ENCODE measurements at regions not wholly inside any gene's neighbourhood (a gene's known extent, or its start where the extent isn't known, plus 50 kb on each side); places are given as distances from the start of the nearest gene placed in this dataset.

DNA sequence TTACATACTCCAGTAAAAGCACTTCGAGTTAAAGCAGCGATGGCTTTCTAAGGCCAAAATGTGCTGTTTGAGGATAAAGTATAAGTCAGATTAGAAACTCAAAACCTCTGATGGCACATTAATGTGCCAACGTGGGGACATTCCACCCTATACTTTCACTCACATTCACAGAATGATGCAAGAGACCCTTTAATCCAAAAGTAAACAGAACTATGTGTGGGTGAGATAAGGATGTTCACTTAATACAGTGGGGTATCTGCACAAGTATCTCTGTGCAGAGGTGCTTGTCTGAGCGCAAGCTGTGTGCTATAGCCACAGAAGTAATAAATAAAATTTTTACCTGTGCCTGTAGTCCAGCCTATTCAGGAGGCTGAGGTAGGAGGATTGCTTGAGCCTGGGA, 100.3 kb upstream of the CHL1 start:
- no peak for DNase-seq (ENCODE audit: extremely low spot score in 2 of 2)
- Histone ChIP-seq H3K27ac (no peak overlapping the region), H3K4me1 (no peaks in the 10 kb centered on the region), H3K27me3 (no peaks in the 10 kb centered on the region), H3K36me3 (no peaks in the 10 kb centered on the region), H3K4me3 (no peak overlapping the region), H3K9me3 (no peaks in the 10 kb centered on the region)
- intact Hi-C loops (cut with DNase I), result no loop called here
- TF ChIP-seq, protein P1, sequence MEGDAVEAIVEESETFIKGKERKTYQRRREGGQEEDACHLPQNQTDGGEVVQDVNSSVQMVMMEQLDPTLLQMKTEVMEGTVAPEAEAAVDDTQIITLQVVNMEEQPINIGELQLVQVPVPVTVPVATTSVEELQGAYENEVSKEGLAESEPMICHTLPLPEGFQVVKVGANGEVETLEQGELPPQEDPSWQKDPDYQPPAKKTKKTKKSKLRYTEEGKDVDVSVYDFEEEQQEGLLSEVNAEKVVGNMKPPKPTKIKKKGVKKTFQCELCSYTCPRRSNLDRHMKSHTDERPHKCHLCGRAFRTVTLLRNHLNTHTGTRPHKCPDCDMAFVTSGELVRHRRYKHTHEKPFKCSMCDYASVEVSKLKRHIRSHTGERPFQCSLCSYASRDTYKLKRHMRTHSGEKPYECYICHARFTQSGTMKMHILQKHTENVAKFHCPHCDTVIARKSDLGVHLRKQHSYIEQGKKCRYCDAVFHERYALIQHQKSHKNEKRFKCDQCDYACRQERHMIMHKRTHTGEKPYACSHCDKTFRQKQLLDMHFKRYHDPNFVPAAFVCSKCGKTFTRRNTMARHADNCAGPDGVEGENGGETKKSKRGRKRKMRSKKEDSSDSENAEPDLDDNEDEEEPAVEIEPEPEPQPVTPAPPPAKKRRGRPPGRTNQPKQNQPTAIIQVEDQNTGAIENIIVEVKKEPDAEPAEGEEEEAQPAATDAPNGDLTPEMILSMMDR (IDR thresholded peaks at IDR 0.05), result no peak
- TF ChIP-seq POLR2A (IDR thresholded peaks at IDR 0.05) (no peak), POLR2AphosphoS5 (IDR thresholded peaks at IDR 0.05; ENCODE audit: insufficient read depth in 1 of 2, low read depth in 1 of 2) (no peak)

DNA sequence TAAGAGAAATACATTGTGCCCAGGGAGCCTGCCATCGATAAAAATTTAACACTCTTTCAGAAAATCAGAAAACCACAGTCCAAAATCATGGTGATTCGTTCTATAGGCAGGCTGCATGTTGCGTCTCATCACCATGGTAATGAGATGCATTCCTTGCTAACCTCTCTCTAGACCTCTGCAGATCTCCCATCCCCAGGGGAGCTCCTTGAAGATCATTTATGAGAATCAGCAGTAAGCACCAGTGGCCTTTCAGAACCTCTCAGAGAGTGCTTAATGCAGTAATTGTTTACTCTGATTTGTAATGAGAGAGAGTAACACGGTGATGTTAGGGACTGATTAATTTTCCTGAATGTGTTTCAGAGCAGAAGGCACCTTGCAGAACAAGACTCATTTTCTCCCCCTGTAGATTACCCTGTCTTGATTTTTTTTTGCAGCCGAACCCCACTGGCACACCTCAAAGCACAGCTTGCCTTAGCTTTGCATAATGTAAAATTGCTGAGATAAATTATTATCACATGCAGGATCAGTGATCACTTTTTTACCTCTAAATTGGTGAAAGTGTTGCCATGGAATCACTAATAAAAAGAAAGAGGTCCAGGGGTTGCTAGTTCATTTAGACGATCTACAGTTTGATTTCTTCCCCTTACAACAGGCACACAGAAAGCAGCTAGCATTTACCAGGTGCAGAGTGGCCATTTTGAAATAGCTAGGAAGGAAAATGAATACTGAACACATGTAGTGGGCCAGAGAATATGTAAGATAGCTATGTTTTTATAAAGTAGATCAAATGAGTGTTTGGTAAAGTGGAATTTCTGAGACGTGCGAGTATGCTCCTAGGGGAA, 98.9 kb upstream of the CHL1 start:
- no peak overlapping the region for H3K4me3 ChIP-seq
- TF ChIP-seq, protein P1 (IDR thresholded peaks at IDR 0.05), result no peak
- TF ChIP-seq POLR2AphosphoS5 (IDR thresholded peaks at IDR 0.05; ENCODE audit: insufficient read depth in 1 of 2, low read depth in 1 of 2) (no peak), POLR2A (IDR thresholded peaks at IDR 0.05) (no peak)

DNA sequence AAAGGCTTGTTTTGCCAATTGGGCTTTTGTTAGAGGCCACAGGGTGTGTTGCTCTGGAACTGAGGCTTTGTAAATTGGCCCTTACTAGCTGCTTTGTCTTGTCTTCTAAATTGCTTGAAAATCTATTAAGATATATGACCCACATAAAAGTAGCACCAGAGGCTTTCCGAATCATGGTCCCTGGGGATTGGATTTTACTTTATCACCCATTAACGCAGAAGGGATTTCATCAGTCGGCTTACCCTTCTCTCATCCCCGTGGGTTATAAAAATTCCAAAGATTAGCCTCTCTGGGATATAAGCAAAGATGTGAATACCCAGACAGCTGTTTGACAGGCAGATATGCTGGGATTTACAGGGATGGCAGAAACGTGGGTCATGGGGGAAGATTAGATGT, 98.3 kb upstream of the CHL1 start:
- Histone ChIP-seq H3K4me3 (no peak overlapping the region), H3K4me1 (no peaks in the 10 kb centered on the region), H3K9me3 (no peaks in the 10 kb centered on the region), H3K36me3 (no peaks in the 10 kb centered on the region), H3K27me3 (no peaks in the 10 kb centered on the region), H3K27ac (no peak overlapping the region)
- intact Hi-C loops (cut with DNase I), result no loop called here
- DNase-seq (ENCODE audit: extremely low spot score in 2 of 2), result no peak
- no peak for TF ChIP-seq POLR2AphosphoS5 (IDR thresholded peaks at IDR 0.05; ENCODE audit: insufficient read depth in 1 of 2, low read depth in 1 of 2)
- no peak for TF ChIP-seq POLR2A (IDR thresholded peaks at IDR 0.05)
- TF ChIP-seq, protein P1 (IDR thresholded peaks at IDR 0.05), result no peak

More for the DNA sequence above, 98.9 kb upstream of the CHL1 start:
- H3K4me1 ChIP-seq, result no peaks in the 10 kb centered on the region
- no peak for DNase-seq (ENCODE audit: extremely low spot score in 2 of 2)
- H3K36me3 ChIP-seq, result no peaks in the 10 kb centered on the region
- H3K27ac ChIP-seq, result no peak overlapping the region
- H3K27me3 ChIP-seq, result no peaks in the 10 kb centered on the region
- intact Hi-C loops (cut with DNase I), result no loop called here
- H3K9me3 ChIP-seq, result no peaks in the 10 kb centered on the region

DNA sequence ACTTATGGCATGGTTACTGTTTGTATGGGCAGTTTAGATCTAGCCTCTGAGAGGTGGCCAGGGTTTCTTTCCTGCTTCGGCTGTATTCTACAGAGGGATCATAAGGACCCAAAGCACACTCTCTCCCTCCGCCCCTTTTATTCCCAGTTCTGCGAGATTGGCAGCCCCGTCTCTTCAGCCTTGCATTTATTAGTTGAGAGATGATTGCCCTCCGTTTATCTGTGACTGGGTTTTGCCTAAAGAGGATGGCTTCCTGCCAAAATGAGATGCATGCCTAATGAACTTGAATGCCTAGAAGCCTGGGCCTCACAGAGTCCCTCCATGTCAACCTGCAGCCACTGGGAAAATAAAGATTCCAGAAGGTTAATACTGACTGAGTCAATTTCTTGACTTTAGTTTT, 97.1 kb upstream of the CHL1 start:
- H3K9me3 ChIP-seq, result no peaks in the 10 kb centered on the region
- no peaks in the 10 kb centered on the region for H3K36me3 ChIP-seq
- TF ChIP-seq, protein P1 (IDR thresholded peaks at IDR 0.05), result no peak
- no peak for TF ChIP-seq POLR2AphosphoS5 (IDR thresholded peaks at IDR 0.05; ENCODE audit: insufficient read depth in 1 of 2, low read depth in 1 of 2)
- no peak for TF ChIP-seq POLR2A (IDR thresholded peaks at IDR 0.05)
- H3K27me3 ChIP-seq, result no peaks in the 10 kb centered on the region
- H3K4me1 ChIP-seq, result no peaks in the 10 kb centered on the region
- H3K27ac ChIP-seq, result no peak overlapping the region
- intact Hi-C loops (cut with DNase I), result no loop called here
- no peak for DNase-seq (ENCODE audit: extremely low spot score in 2 of 2)
- H3K4me3 ChIP-seq, result no peak overlapping the region

DNA sequence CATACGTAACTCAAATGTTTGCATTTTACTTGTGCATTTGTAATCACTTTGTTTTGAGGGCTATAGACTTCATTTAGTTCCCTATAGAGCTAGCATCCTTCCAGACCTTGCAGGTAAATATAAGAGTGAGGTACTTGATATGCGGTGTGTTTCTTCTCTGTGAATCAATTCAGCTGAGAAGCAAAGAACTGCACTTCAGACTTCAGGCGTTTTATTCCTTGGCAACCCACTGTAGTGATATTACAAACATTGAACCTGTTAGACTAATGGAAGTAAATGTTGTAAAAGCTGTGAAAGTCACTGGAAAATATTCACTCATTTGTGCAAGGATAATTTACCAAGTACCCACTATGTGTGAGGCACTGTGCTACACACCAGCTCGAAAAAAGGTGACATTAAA, 94.1 kb upstream of the CHL1 start:
- no peaks in the 10 kb centered on the region for H3K4me1 ChIP-seq
- TF ChIP-seq POLR2A (IDR thresholded peaks at IDR 0.05) (no peak), POLR2AphosphoS5 (IDR thresholded peaks at IDR 0.05; ENCODE audit: insufficient read depth in 1 of 2, low read depth in 1 of 2) (no peak)
- TF ChIP-seq, protein P1 (IDR thresholded peaks at IDR 0.05), result no peak
- no peak for DNase-seq (ENCODE audit: extremely low spot score in 2 of 2)
- no peaks in the 10 kb centered on the region for H3K36me3 ChIP-seq
- no peak overlapping the region for H3K4me3 ChIP-seq
- intact Hi-C loops (cut with DNase I), result no loop called here
- no peaks in the 10 kb centered on the region for H3K9me3 ChIP-seq
- H3K27me3 ChIP-seq, result no peaks in the 10 kb centered on the region
- H3K27ac ChIP-seq, result no peak overlapping the region

All from vagina (tissue), 2 donors.